ENCODE measurements at regions not wholly inside any gene's neighbourhood (a gene's known extent, or its start where the extent isn't known, plus 50 kb on each side); places are given as distances from the start of the nearest gene placed in this dataset.

- H3K79me1 ChIP-seq (ENCODE audit: low read depth, low read length), result no peaks in the 10 kb centered on the region
- H3K79me2 ChIP-seq (ENCODE audit: control insufficient read depth in 1 of 2, insufficient read depth in 2 of 2, low read length in 2 of 2), result no peaks in the 10 kb centered on the region
- H3K23ac ChIP-seq (ENCODE audit: insufficient read length), result no peak overlapping the region
- peaks cover 57 to 71% of the 10 kb centered on the region in 2 experiments for H3K9me3 ChIP-seq (ENCODE audit: insufficient read depth in 2 of 2, low read depth in 1 of 2, low read length in 1 of 2)
- H2BK5ac ChIP-seq (ENCODE audit: low read depth, low read length), result no peak overlapping the region
- no peak overlapping the region for H3K9ac ChIP-seq (replicated peaks in 1 of 4; ENCODE audit: extremely low read depth in 1 of 4, low read depth in 3 of 4, low read length in 3 of 4)
- H3K27me3 ChIP-seq (replicated peaks in 1 of 4; ENCODE audit: control insufficient read depth in 3 of 4, extremely low read depth in 1 of 4, insufficient read depth in 3 of 4, low read length in 3 of 4), result no peaks in the 10 kb centered on the region
- H3K4ac ChIP-seq (replicated peaks; ENCODE audit: insufficient read length, low read depth, low read length), result no peak overlapping the region
- CTCF ChIA-PET (ENCODE audit: partially characterized antibody), result interaction anchor here (0.6 kb wide), 1 partner anchor 1976 kb away, joined by 3 read pairs; no protein-coding TSS in a partner anchor
- H2BK20ac ChIP-seq (ENCODE audit: low read length), result no peak overlapping the region
- H3K23me2 ChIP-seq (ENCODE audit: low read depth, low read length), result no peaks in the 10 kb centered on the region
- H3K4me1 ChIP-seq (replicated peaks in 1 of 4; ENCODE audit: control insufficient read depth in 3 of 4, insufficient read depth in 4 of 4, low read length in 3 of 4), result no peaks in the 10 kb centered on the region
- H3K4me3 ChIP-seq (ENCODE audit: extremely low read depth in 1 of 4, insufficient read depth in 2 of 4, low read depth in 3 of 4, low read length in 4 of 4), result no peak overlapping the region
- no peak overlapping the region for H2AK5ac ChIP-seq (ENCODE audit: low read depth, low read length)
- H2BK12ac ChIP-seq (ENCODE audit: low read depth, low read length), result no peak overlapping the region
- H4K5ac ChIP-seq (ENCODE audit: insufficient read length, low read depth, low read length), result no peak overlapping the region
- H2AFZ ChIP-seq (ENCODE audit: low read length), result no peak overlapping the region
- no peaks in the 10 kb centered on the region for H3K36me3 ChIP-seq (ENCODE audit: control insufficient read depth in 2 of 4, insufficient read depth in 4 of 4, low read length in 3 of 4)
- no peak overlapping the region for H3K56ac ChIP-seq (replicated peaks; ENCODE audit: insufficient read length, low read depth, low read length)
- no peak overlapping the region for H2BK15ac ChIP-seq (ENCODE audit: low read length)
- FAIRE-seq (no peak), DNase-seq (ENCODE audit: low read depth in 1 of 2, low spot score in 2 of 2) (no peak)
- no peak overlapping the region for H3K27ac ChIP-seq (ENCODE audit: low read depth, low read length)
- H3K18ac ChIP-seq (ENCODE audit: extremely low read depth, low read length), result no peak overlapping the region
- POLR2A ChIA-PET (ENCODE audit: partially characterized antibody), result no interaction called here
- no peak overlapping the region for H4K8ac ChIP-seq (ENCODE audit: extremely low read depth, insufficient read depth, low read length)
- no peaks in the 10 kb centered on the region for H4K20me1 ChIP-seq (replicated peaks in 1 of 2; ENCODE audit: control insufficient read depth in 1 of 2, insufficient read depth in 2 of 2, low read length in 2 of 2)
- no peak overlapping the region for H4K91ac ChIP-seq (replicated peaks; ENCODE audit: insufficient read length, low read length)
- H3K4me2 ChIP-seq (ENCODE audit: insufficient read depth in 1 of 2, low read depth in 2 of 2, low read length in 2 of 2), result no peak overlapping the region
- H3K14ac ChIP-seq (ENCODE audit: insufficient read length), result no peak overlapping the region
- no peak overlapping the region for H2BK120ac ChIP-seq (replicated peaks; ENCODE audit: low read depth, low read length)
- no peak for TF ChIP-seq POU5F1 (IDR thresholded peaks at IDR 0.05; ENCODE audit: low read depth, low read length)
- no peak for TF ChIP-seq ATF3 (IDR thresholded peaks at IDR 0.05; ENCODE audit: insufficient read depth, low read depth, low read length)
- TF ChIP-seq YY1 (IDR thresholded peaks at IDR 0.05; ENCODE audit: low read depth, low read length), result no peak
- TF ChIP-seq RBBP5 (IDR thresholded peaks at IDR 0.05; ENCODE audit: borderline replicate concordance, low read depth, low read length), result no peak
- TF ChIP-seq GABPA (IDR thresholded peaks at IDR 0.05; ENCODE audit: borderline replicate concordance, insufficient read depth, low read length), result no peak
- no peak for TF ChIP-seq SP1 (IDR thresholded peaks at IDR 0.05; ENCODE audit: low read depth, low read length)
- no peak for TF ChIP-seq TEAD4 (IDR thresholded peaks at IDR 0.05; ENCODE audit: low read depth, low read length)
- TF ChIP-seq SRF (IDR thresholded peaks at IDR 0.05; ENCODE audit: low read depth, low read length), result no peak
- TF ChIP-seq CBX8 (IDR thresholded peaks at IDR 0.05; ENCODE audit: borderline replicate concordance, low read depth, low read length), result no peak
- no peak for TF ChIP-seq BCL11A (IDR thresholded peaks at IDR 0.05; ENCODE audit: low read depth in 2 of 2, low read length in 2 of 2)
- TF ChIP-seq CREB1 (IDR thresholded peaks at IDR 0.05), result no peak
- no peak for TF ChIP-seq CHD2 (IDR thresholded peaks at IDR 0.05; ENCODE audit: low read length)
- no peak for TF ChIP-seq SAP30 (IDR thresholded peaks at IDR 0.05; ENCODE audit: insufficient read depth, insufficient replicate concordance, low read length)
- no peak for TF ChIP-seq KDM4A (IDR thresholded peaks at IDR 0.05; ENCODE audit: low read depth, low read length, severe bottlenecking)
- TF ChIP-seq HDAC6 (IDR thresholded peaks at IDR 0.05; ENCODE audit: low read depth, low read length), result no peak
- TF ChIP-seq EP300 (IDR thresholded peaks at IDR 0.05; ENCODE audit: borderline replicate concordance in 1 of 2, low read depth in 2 of 2, low read length in 2 of 2), result no peak
Measured at GRCh38 chr14:105805701-105806100, 279.3 kb downstream of the TMEM121 start.

All from H1 (cell line).